Panc1 (cell line): ENCODE measurements at regions not wholly inside any gene's neighbourhood (a gene's known extent, or its start where the extent isn't known, plus 50 kb on each side); places are given as distances from the start of the nearest gene placed in this dataset.
A peak's percentile ranks its signal among the peaks of the same experiment; 100 is the strongest.

Experiments used
- ATAC-seq: fragments of 200-7000 bp; cut with Tn5 transposase; 2 replicates; pipeline ENCODE4 v1.9.1; 2020; ENCODE audit warnings: mild to moderate bottlenecking, moderate library complexity
- BruUV-seq: library from RNA; stranded (reverse); fragments of 400-500 nt; replicated peaks from 2 replicates; lab custom pipeline; 2021; lab: Mats Ljungman, UMichigan
- CTCF ChIA-PET: fragments of 300-600 bp; sonication (Branson Sonifier 250); formaldehyde crosslinking; loops from one replicate; lab custom pipeline; 2022; ENCODE audit warnings: antibody characterized with exemption; lab: Charles Lee
- POLR2A ChIA-PET: fragments of 300-600 bp; sonication (Branson Sonifier 250); formaldehyde crosslinking; loops from one replicate; lab custom pipeline; 2022; ENCODE audit warnings: antibody characterized with exemption; lab: Charles Lee
- DNase-seq: peaks from one replicate; pipeline ENCODE4 v3.0.0-alpha.2; 2010; ENCODE audit warnings: low read depth, low spot score
- H3K27ac ChIP-seq: 2 replicates; pipeline ENCODE4 v1.5.1; 2011; ENCODE audit warnings: mild to moderate bottlenecking, low read length, inconsistent platforms
- H3K27me3 ChIP-seq: fragments of 200-500 bp; sonication (Bioruptor generic); 2 replicates; pipeline ENCODE4 v1.6.0; 2014; ENCODE audit warnings: low read length, inconsistent platforms; ENCODE audit not compliant: control insufficient read depth, insufficient read depth
- H3K36me3 ChIP-seq: fragments of 200-500 bp; sonication (Bioruptor generic); 2 replicates; pipeline ENCODE4 v1.5.1; 2014; ENCODE audit warnings: inconsistent platforms, mild to moderate bottlenecking, low read length, moderate library complexity; ENCODE audit not compliant: control insufficient read depth, insufficient read depth
- H3K4me1 ChIP-seq: 2 replicates; pipeline ENCODE4 v1.5.1; 2011; ENCODE audit warnings: inconsistent platforms, mild to moderate bottlenecking, low read length, moderate library complexity; ENCODE audit not compliant: control insufficient read depth, insufficient read depth
- H3K4me3 ChIP-seq, 2 experiments: 2 replicates each; pipeline ENCODE4 v1.5.1; 2011 to 2012; ENCODE audit warnings: low read depth in 2 of 2, low read length in 2 of 2, mild to moderate bottlenecking in 2 of 2, inconsistent platforms in 1 of 2, moderate library complexity in 1 of 2
- H3K9me3 ChIP-seq: fragments of 200-500 bp; sonication (Bioruptor generic); 2 replicates; pipeline ENCODE4 v1.5.1; 2014; ENCODE audit warnings: low read depth, mild to moderate bottlenecking, inconsistent platforms, low read length, moderate library complexity; ENCODE audit not compliant: control insufficient read depth, insufficient read depth
- POLR2AphosphoS5 ChIP-seq: IDR thresholded peaks from 2 replicates; pipeline ENCODE4 v1.6.1; 2012; ENCODE audit warnings: mild to moderate bottlenecking, low read depth, low read length, moderate library complexity
- SIN3A ChIP-seq: IDR thresholded peaks from 2 replicates; pipeline ENCODE4 v1.6.1; 2012; ENCODE audit warnings: low read depth, mild to moderate bottlenecking, low read length, moderate library complexity, borderline replicate concordance; ENCODE audit not compliant: insufficient read depth
- TCF7L2 ChIP-seq: IDR thresholded peaks from 2 replicates; pipeline ENCODE4 v1.6.1; 2011; ENCODE audit warnings: mild to moderate bottlenecking, low read depth, low read length, inconsistent platforms
- in situ Hi-C: cut with HindIII; loops from 2 replicates; pipeline ENCODE4 v1.10.0; 2016; ENCODE audit warnings: low sequenced_read_pairs, low pct_unique_long_range_greater_than_20kb
- intact Hi-C: fragments of 100-400 bp; cut with micrococcal nuclease; formaldehyde crosslinking; loops from one replicate; pipeline ENCODE4 v1.10.0; 2022; ENCODE audit not compliant: unreplicated experiment
- TF ChIP-seq, protein P1 (sequence below): fragments of 450-650 bp; IDR thresholded peaks from 2 replicates; pipeline ENCODE4 v1.5.1; 2017; ENCODE audit warnings: mild to moderate bottlenecking
- TF ChIP-seq, protein P2 (sequence below), 2 experiments: IDR thresholded peaks; 2 replicates each; pipeline ENCODE4 v1.6.1; 2011 to 2012; ENCODE audit warnings: low read depth in 2 of 2, control low read depth in 1 of 2, low read length in 1 of 2, mild to moderate bottlenecking in 1 of 2, moderate library complexity in 1 of 2; ENCODE audit not compliant: insufficient read depth in 1 of 2

DNA sequence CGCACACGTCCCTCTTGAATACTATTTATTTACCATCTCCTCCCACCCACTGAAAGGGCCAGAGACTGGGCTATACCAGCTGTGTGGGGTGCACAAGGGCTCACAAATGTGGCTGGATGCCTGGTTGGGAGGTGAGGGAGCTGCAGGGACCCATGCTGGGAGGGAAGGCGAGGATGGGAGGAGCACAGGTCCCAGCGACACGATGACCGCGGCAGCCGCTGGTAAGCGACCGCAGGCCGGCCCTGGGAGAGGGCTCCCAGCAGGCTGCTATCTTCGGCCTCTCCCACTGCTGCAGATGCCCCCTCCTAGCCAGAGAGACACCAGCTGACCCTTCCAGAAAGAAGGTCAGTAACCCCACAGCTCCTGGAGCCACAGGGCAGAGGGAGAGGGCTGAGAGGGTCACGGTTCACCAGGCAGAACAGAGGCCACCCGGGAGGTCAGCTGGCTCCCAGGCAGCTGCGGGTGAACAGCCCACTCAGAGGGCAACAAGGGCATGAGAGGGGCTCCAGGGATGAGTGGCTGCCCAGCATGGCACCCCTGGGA is 163.9 kb downstream of the CRYBB2 start:
- BruUV-seq, result no TSS peak
- ChIA-PET POLR2A (no interaction called here), CTCF (interaction anchor here (0.7 kb wide), 1 partner anchor 15 kb away, joined by 3 read pairs; no protein-coding TSS in a partner anchor)
- ATAC-seq (peak; percentile 31; the same call in 1 of the 2 replicates), DNase-seq (no peak)
- in situ Hi-C loops, result no loop called here
- TF ChIP-seq SIN3A, result no peak
- no peak for TF ChIP-seq TCF7L2
- TF ChIP-seq, protein P1, sequence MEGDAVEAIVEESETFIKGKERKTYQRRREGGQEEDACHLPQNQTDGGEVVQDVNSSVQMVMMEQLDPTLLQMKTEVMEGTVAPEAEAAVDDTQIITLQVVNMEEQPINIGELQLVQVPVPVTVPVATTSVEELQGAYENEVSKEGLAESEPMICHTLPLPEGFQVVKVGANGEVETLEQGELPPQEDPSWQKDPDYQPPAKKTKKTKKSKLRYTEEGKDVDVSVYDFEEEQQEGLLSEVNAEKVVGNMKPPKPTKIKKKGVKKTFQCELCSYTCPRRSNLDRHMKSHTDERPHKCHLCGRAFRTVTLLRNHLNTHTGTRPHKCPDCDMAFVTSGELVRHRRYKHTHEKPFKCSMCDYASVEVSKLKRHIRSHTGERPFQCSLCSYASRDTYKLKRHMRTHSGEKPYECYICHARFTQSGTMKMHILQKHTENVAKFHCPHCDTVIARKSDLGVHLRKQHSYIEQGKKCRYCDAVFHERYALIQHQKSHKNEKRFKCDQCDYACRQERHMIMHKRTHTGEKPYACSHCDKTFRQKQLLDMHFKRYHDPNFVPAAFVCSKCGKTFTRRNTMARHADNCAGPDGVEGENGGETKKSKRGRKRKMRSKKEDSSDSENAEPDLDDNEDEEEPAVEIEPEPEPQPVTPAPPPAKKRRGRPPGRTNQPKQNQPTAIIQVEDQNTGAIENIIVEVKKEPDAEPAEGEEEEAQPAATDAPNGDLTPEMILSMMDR, result no peak
- TF ChIP-seq POLR2AphosphoS5, result no peak
- TF ChIP-seq, protein P2, sequence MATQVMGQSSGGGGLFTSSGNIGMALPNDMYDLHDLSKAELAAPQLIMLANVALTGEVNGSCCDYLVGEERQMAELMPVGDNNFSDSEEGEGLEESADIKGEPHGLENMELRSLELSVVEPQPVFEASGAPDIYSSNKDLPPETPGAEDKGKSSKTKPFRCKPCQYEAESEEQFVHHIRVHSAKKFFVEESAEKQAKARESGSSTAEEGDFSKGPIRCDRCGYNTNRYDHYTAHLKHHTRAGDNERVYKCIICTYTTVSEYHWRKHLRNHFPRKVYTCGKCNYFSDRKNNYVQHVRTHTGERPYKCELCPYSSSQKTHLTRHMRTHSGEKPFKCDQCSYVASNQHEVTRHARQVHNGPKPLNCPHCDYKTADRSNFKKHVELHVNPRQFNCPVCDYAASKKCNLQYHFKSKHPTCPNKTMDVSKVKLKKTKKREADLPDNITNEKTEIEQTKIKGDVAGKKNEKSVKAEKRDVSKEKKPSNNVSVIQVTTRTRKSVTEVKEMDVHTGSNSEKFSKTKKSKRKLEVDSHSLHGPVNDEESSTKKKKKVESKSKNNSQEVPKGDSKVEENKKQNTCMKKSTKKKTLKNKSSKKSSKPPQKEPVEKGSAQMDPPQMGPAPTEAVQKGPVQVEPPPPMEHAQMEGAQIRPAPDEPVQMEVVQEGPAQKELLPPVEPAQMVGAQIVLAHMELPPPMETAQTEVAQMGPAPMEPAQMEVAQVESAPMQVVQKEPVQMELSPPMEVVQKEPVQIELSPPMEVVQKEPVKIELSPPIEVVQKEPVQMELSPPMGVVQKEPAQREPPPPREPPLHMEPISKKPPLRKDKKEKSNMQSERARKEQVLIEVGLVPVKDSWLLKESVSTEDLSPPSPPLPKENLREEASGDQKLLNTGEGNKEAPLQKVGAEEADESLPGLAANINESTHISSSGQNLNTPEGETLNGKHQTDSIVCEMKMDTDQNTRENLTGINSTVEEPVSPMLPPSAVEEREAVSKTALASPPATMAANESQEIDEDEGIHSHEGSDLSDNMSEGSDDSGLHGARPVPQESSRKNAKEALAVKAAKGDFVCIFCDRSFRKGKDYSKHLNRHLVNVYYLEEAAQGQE (IDR thresholded peaks at IDR 0.05; ENCODE audit: insufficient read depth in 1 of 2, low read depth in 2 of 2, low read length in 1 of 2), result no peak
- intact Hi-C loops, result no loop called here
- Histone ChIP-seq H3K27ac (no peak overlapping the region), H3K36me3 (no peaks in the 10 kb centered on the region), H3K9me3 (no peaks in the 10 kb centered on the region), H3K4me1 (peaks cover 29% of the 10 kb centered on the region), H3K27me3 (no peaks in the 10 kb centered on the region), H3K4me3 (no peak overlapping the region)

DNA sequence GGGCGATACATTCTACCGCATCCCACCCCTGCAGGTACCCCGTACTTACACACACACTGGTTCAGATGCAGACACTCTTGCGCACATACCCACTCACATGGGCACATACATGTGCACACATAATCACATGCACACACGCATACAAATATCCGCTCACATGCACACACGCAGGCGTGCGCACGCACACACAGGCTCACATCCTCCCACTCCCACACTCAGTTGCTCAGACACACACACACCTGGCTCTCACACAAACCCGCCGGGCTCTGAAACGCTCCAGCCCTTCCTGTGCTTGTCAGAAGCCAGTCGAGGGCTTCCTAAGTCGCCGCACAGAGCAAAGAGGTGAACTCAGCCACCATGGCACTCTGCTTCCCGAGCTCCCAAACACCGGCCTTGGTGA is 164.5 kb downstream of the CRYBB2 start:
- Histone ChIP-seq H3K4me1 (peaks cover 35% of the 10 kb centered on the region), H3K9me3 (no peaks in the 10 kb centered on the region), H3K27ac (no peak overlapping the region), H3K36me3 (no peaks in the 10 kb centered on the region), H3K4me3 (no peak overlapping the region), H3K27me3 (no peaks in the 10 kb centered on the region)
- TF ChIP-seq POLR2AphosphoS5 (no peak), SIN3A (no peak), TCF7L2 (no peak)
- TF ChIP-seq, protein P2 (IDR thresholded peaks at IDR 0.05; ENCODE audit: insufficient read depth in 1 of 2, low read depth in 2 of 2, low read length in 1 of 2), result no peak
- CTCF ChIA-PET, result interaction anchor here (0.7 kb wide), 1 partner anchor 15 kb away, joined by 3 read pairs; no protein-coding TSS in a partner anchor
- DNase-seq, result no peak
- no TSS peak for BruUV-seq
- POLR2A ChIA-PET, result no interaction called here
- in situ Hi-C loops (no loop called here), intact Hi-C loops (no loop called here)
- ATAC-seq, result no peak
